WTC11 (cell line): ENCODE measurements at regions not wholly inside any gene's neighbourhood (a gene's known extent, or its start where the extent isn't known, plus 50 kb on each side); places are given as distances from the start of the nearest gene placed in this dataset.

Source experiments
- ATAC-seq: fragments of 200-7000 bp; cut with Tn5 transposase; 2 replicates; pipeline ENCODE4 v1.10.0; 2021; ENCODE audit warnings: mild to moderate bottlenecking, moderate library complexity
- CTCF ChIA-PET: fragments of 300-600 bp; sonication (Branson Sonifier 250); formaldehyde crosslinking; loops from one replicate; lab custom pipeline; 2021; ENCODE audit warnings: antibody characterized with exemption; lab: Charles Lee
- POLR2A ChIA-PET: fragments of 350-600 bp; sonication (Branson Sonifier 250); formaldehyde crosslinking; loops from one replicate; lab custom pipeline; 2021; ENCODE audit warnings: antibody characterized with exemption; lab: Charles Lee
- DNase-seq: peaks from one replicate; pipeline ENCODE4 v3.0.0; 2021; ENCODE audit warnings: low spot score
- H3K27ac Mint-ChIP-seq: 2 replicates; pipeline ENCODE4 v1.8.0; 2021; ENCODE audit warnings: mixed read lengths
- H3K27me3 Mint-ChIP-seq: 2 replicates; pipeline ENCODE4 v1.8.0; 2021; ENCODE audit warnings: low read depth, mild to moderate bottlenecking, moderate library complexity, mixed read lengths
- H3K36me3 Mint-ChIP-seq: 2 replicates; pipeline ENCODE4 v1.8.0; 2021; ENCODE audit warnings: mixed read lengths
- H3K4me1 Mint-ChIP-seq: 2 replicates; pipeline ENCODE4 v1.8.0; 2022; ENCODE audit warnings: mixed read lengths
- H3K4me3 Mint-ChIP-seq: 2 replicates; pipeline ENCODE4 v1.8.0; 2021; ENCODE audit warnings: mild to moderate bottlenecking, moderate library complexity, mixed read lengths
- H3K9me3 Mint-ChIP-seq: 2 replicates; pipeline ENCODE4 v1.8.0; 2021; ENCODE audit warnings: mixed read lengths
- AFF4 ChIP-seq: sonication (generic); formaldehyde crosslinking; IDR thresholded peaks from 2 replicates; pipeline ENCODE4 v1.8.1; 2023; ENCODE audit warnings: mild to moderate bottlenecking, missing genetic modification reagents, borderline replicate concordance
- CTCF ChIP-seq: fragments of 200-600 bp; IDR thresholded peaks from 2 replicates; pipeline ENCODE4 v1.8.0; 2022; ENCODE audit warnings: antibody characterized with exemption
- E2F4 ChIP-seq: sonication (generic); formaldehyde crosslinking; IDR thresholded peaks from 2 replicates; pipeline ENCODE4 v1.8.1; 2022; ENCODE audit warnings: low read depth, mild to moderate bottlenecking, moderate library complexity, missing genetic modification reagents, borderline replicate concordance
- FOXP1 ChIP-seq: sonication (generic); formaldehyde crosslinking; IDR thresholded peaks from 2 replicates; pipeline ENCODE4 v1.8.0; 2022; ENCODE audit warnings: missing genetic modification reagents, mild to moderate bottlenecking, moderate library complexity, borderline replicate concordance
- GRHL2 ChIP-seq: fragments of 250-450 bp; sonication (Bioruptor Pico); IDR thresholded peaks from 2 replicates; pipeline ENCODE4 v1.8.0; 2022; ENCODE audit warnings: mild to moderate bottlenecking, moderate library complexity; ENCODE audit not compliant: insufficient replicate concordance, severe bottlenecking
- IRF2 ChIP-seq: sonication (generic); formaldehyde crosslinking; IDR thresholded peaks from 2 replicates; pipeline ENCODE4 v1.8.0; 2022; ENCODE audit warnings: low read depth, missing genetic modification reagents, borderline replicate concordance
- MXD4 ChIP-seq: fragments of 250-450 bp; sonication (Bioruptor Pico); IDR thresholded peaks from 2 replicates; pipeline ENCODE4 v1.8.0; 2021; ENCODE audit warnings: mild to moderate bottlenecking, moderate library complexity, borderline replicate concordance
- PREB ChIP-seq: sonication (generic); formaldehyde crosslinking; IDR thresholded peaks from 2 replicates; pipeline ENCODE4 v1.8.1; 2022; ENCODE audit warnings: mild to moderate bottlenecking, missing genetic modification reagents, moderate library complexity, borderline replicate concordance
- SOX15 ChIP-seq: fragments of 250-450 bp; sonication (Bioruptor Pico); IDR thresholded peaks from 2 replicates; pipeline ENCODE4 v1.9.0; 2021; ENCODE audit warnings: mild to moderate bottlenecking
- SP1 ChIP-seq: sonication (generic); formaldehyde crosslinking; conservative IDR thresholded peaks from 2 replicates; pipeline ENCODE4 v1.8.1; 2022; ENCODE audit warnings: missing genetic modification reagents
- STAT6 ChIP-seq: sonication (generic); formaldehyde crosslinking; conservative IDR thresholded peaks from 2 replicates; pipeline ENCODE4 v1.8.1; 2023; ENCODE audit warnings: mild to moderate bottlenecking, low read depth, missing genetic modification reagents, moderate library complexity
- USF1 ChIP-seq: sonication (generic); formaldehyde crosslinking; IDR thresholded peaks from 2 replicates; pipeline ENCODE4 v1.8.0; 2022; ENCODE audit warnings: mild to moderate bottlenecking, missing genetic modification reagents
- ZBTB43 ChIP-seq: sonication (generic); formaldehyde crosslinking; IDR thresholded peaks from 2 replicates; pipeline ENCODE4 v1.8.1; 2023; ENCODE audit warnings: mild to moderate bottlenecking, missing genetic modification reagents
- ZNF317 ChIP-seq: sonication (generic); formaldehyde crosslinking; IDR thresholded peaks from 2 replicates; pipeline ENCODE4 v1.8.1; 2023; ENCODE audit warnings: low read depth, mild to moderate bottlenecking, moderate library complexity, missing genetic modification reagents, borderline replicate concordance
- ZNF396 ChIP-seq: fragments of 250-450 bp; sonication (Bioruptor Pico); IDR thresholded peaks from 2 replicates; pipeline ENCODE4 v1.8.0; 2021; ENCODE audit warnings: mild to moderate bottlenecking, moderate library complexity, borderline replicate concordance
- ZNF532 ChIP-seq: fragments of 250-450 bp; sonication (Bioruptor Pico); IDR thresholded peaks from 2 replicates; pipeline ENCODE4 v1.9.0; 2021; ENCODE audit warnings: mild to moderate bottlenecking, borderline replicate concordance

- TF ChIP-seq PREB (CRISPR knock-in tag) (no peak), STAT6 (CRISPR knock-in tag) (no peak), GRHL2 (no peak), SP1 (no peak), AFF4 (CRISPR knock-in tag) (no peak), ZNF317 (CRISPR knock-in tag) (no peak), FOXP1 (no peak), SOX15 (CRISPR knock-in tag) (no peak)
Measured at GRCh38 chr3:166118049-166118448, 280.8 kb upstream of the BCHE start (continued).

GRCh38 chr3:166114448-166114847, 277.2 kb upstream of the BCHE start:
- peaks cover 18% of the 10 kb centered on the region for H3K9me3 Mint-ChIP-seq
- H3K36me3 Mint-ChIP-seq: peaks cover 13% of the 10 kb centered on the region
- TF ChIP-seq MXD4 (CRISPR knock-in tag): no peak
- TF ChIP-seq IRF2: no peak
- TF ChIP-seq ZNF396 (CRISPR knock-in tag): no peak
- no peak for TF ChIP-seq ZNF532
- no peak for TF ChIP-seq CTCF
- TF ChIP-seq E2F4 (CRISPR knock-in tag): no peak
- no peak for TF ChIP-seq ZBTB43 (CRISPR knock-in tag)
- TF ChIP-seq USF1 (CRISPR knock-in tag): no peak
- TF ChIP-seq, all 79 proteins: peak for 0
- peaks cover 5% of the 10 kb centered on the region for H3K4me1 Mint-ChIP-seq
- H3K27ac Mint-ChIP-seq: no peak overlapping the region
- CTCF ChIA-PET: no interaction called here
- H3K4me3 Mint-ChIP-seq: no peak overlapping the region
- ATAC-seq (no peak), DNase-seq (no peak)
- H3K27me3 Mint-ChIP-seq: no peaks in the 10 kb centered on the region
- POLR2A ChIA-PET: no interaction called here
